Activated T-cell treated with anti-CD3 and anti-CD28 coated beads, Interleukin-2, amount 50 U/mL, for 48 hours (primary cell): ENCODE measurements at regions not wholly inside any gene's neighbourhood (a gene's known extent, or its start where the extent isn't known, plus 50 kb on each side); places are given as distances from the start of the nearest gene placed in this dataset.

Experiments
- DNase-seq, 2 experiments: peaks; one replicate each; pipeline ENCODE4 v3.0.0-alpha.2; 2020

- DNase-seq: no peak
Measured at GRCh38 chr6:88558981-88559380, 392.8 kb upstream of the CNR1 start.

GRCh38 chr6:88556663-88557062 lies 390.5 kb upstream of the CNR1 start:
- no peak for DNase-seq

GRCh38 chr6:88548891-88549505 lies 382.9 kb upstream of the CNR1 start:
- no peak for DNase-seq

- no peak for DNase-seq
Measured at GRCh38 chr6:88547768-88548167, 381.6 kb upstream of the CNR1 start.

GRCh38 chr6:88545991-88546390 lies 379.8 kb upstream of the CNR1 start:
- no peak for DNase-seq

- DNase-seq: no peak
Measured at GRCh38 chr6:88544986-88545612, 379.0 kb upstream of the CNR1 start.

GRCh38 chr6:88539295-88539764 lies 373.2 kb upstream of the CNR1 start:
- no peak for DNase-seq

GRCh38 chr6:88538840-88539239 lies 372.7 kb upstream of the CNR1 start:
- DNase-seq: no peak

GRCh38 chr6:88538130-88538706 lies 372.1 kb upstream of the CNR1 start:
- DNase-seq: no peak

- no peak for DNase-seq
Measured at GRCh38 chr6:88536071-88536625, 370.0 kb upstream of the CNR1 start.

- no peak for DNase-seq
Measured at GRCh38 chr6:88535306-88535705, 369.2 kb upstream of the CNR1 start.

- no peak for DNase-seq
Measured at GRCh38 chr6:88532241-88532860, 366.2 kb upstream of the CNR1 start.

- no peak for DNase-seq
Measured at GRCh38 chr6:88529726-88530125, 363.6 kb upstream of the CNR1 start.

- no peak for DNase-seq
Measured at GRCh38 chr6:88520445-88520844, 354.3 kb upstream of the CNR1 start.

GRCh38 chr6:88520017-88520338 lies 353.8 kb upstream of the CNR1 start:
- DNase-seq: no peak

GRCh38 chr6:88519301-88520016 lies 353.3 kb upstream of the CNR1 start:
- DNase-seq: no peak

- DNase-seq: no peak
Measured at GRCh38 chr6:88517737-88518136, 351.6 kb upstream of the CNR1 start.

- no peak for DNase-seq
Measured at GRCh38 chr6:88513920-88514319, 347.8 kb upstream of the CNR1 start.

- no peak for DNase-seq
Measured at GRCh38 chr6:88513471-88513870, 347.3 kb upstream of the CNR1 start.

GRCh38 chr6:88512951-88513350 lies 346.8 kb upstream of the CNR1 start:
- no peak for DNase-seq

- no peak for DNase-seq
Measured at GRCh38 chr6:88502391-88502790, 336.2 kb upstream of the CNR1 start.

GRCh38 chr6:88499845-88500699 lies 333.9 kb upstream of the CNR1 start:
- DNase-seq: no peak
